ENCODE measurements at regions not wholly inside any gene's neighbourhood (a gene's known extent, or its start where the extent isn't known, plus 50 kb on each side); places are given as distances from the start of the nearest gene placed in this dataset.

DNA sequence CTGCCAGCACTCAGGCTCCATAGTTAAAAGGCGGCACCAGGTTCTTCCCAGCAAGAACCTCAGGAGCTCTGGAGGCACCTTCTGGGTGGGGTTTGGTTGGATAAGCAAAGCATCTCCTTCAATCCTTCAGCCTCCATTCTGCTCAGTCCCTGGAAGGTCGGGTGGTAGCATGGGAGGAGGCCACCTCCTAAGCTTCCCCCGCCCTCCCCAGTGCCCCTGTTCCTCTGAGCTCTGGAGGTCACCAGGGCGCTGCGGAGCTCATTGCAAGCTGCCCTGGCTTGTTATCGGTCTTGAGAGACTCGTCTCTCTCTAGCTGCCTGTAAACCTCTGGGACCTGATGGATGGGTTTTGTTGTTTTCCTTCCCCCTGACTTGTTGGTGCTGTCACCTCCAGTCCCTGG is 124.8 kb downstream of the RPLP1 start:
- DNase-seq, result no peak

DNA sequence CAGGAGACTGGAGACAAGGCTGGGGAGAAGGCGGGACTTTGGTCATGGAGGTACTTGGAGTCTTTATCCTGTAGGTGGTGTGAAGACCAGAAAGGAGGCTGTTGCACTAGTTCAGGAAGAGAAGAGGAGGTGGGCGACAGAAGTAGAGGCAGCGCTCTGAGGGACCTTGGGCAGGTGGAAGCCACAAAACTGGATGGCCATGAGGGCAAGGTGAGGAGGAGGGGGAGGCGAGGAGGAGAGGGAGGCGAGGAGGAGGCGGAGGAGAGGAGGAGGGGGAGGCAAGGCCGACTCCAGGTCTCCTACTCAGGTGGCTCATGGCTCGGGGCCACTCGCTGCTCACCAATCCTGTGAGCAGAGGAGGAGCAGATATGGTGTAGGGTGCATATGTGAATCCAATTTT is 125.6 kb downstream of the RPLP1 start:
- DNase-seq, result no peak

DNA sequence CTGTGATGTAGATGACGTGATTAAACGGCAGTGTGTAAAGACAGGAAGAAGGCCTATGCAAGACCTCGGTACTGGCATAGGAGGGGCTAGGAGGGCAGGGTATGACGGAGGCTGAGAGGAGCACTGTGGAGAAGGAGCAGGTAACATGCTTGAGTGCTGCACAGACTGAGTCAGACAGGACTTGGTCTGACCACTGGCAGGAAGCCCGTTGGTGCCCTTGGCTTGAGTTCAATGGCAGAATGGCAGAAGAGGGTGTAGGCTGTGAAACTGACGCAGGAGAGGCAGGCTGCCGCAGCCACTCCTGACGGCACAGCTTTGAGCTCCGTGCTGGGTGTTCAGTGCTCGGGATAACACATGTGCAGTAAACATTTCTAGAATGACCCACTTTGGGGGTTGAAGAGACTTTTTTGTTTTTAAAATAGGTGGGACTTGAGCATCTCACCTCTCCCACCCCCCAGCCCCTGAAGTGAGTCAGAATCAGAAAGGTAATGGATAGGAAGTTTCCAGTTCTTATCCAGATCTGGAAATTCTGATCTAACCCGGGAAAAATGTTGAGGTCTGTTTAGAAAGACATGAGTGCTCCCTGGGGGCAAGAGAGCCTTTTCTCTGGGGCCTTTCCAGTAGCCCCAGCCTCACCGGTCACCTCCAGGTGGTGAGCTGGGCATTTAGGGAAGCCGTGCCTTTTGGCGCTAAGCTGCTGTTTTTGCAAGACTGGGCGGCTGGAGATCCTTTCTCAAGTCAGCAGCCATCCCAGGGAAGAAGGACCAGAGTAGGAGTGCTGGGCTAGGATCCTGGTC is 126.4 kb downstream of the RPLP1 start:
- DNase-seq, result peak; percentile 57

DNA sequence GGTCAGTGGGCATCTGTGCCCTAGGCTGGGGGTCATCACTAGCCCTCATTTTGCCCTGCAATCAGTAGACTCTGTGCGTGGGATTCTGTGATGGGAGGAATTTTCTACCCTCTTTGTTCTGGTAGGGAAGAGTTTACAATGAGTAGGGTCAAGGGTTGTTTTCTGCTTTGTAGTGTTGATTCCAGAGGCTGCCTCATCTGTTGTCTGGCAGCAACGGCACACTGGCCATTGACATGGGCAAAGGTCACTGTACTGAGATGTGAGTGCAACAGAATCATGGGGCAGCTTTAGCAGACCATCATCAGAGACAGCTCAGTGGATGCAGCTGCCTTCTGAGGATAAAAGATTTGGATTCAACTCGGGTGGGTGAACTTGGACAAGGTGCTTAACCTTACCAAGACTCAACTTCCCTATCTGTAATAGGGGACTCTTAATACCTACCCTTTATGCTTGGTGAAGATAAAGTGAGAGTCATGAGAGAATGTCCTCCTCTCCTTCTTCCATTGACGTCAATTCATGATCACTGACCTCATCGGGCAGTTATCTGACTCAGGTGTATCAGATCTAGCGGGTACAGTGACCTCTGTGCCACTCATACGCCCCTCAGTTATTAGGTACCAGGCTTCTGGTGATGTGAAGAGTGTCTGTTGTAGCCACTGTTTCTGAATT is 127.5 kb downstream of the RPLP1 start:
- DNase-seq, result no peak

DNA sequence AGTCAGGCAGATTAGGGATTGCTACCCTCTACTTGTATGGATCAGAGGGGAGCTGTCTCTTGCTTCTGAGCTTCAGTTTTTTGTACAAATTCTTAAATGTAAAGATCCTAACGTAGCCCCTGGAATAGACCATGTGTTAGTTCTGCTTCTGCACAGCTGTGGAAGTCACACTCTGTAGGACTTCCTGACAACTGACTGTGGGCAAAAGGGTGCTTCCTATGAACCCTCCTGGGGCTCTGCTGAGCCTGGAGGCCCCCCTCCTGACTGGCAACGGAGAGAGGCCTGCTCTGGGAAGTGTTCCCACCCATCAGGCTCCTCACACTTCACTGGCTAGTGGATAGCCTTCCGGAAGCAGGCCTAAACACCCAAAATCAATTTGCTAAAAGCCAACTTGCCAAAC is 131.0 kb downstream of the RPLP1 start:
- DNase-seq, result no peak

DNA sequence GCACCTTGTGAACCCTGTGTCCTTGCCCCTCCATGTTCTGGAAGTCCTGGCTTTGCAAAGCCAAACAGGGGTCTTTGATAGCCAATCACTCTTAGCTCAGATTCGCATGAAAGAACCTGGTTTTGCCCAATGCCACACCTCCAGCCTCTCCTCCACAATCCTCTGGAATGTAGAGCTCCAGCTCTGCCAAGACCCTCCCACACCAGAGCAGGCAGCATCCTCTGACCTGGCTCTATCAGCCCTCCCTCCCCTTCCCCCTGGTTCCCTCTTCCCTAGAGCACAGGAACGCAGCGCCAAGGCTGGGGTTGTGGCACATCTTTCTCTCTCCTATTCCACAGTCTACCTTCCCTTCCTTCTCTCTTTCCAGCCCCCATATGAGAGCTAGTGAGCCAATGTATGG is 133.3 kb downstream of the RPLP1 start:
- DNase-seq, result no peak

DNA sequence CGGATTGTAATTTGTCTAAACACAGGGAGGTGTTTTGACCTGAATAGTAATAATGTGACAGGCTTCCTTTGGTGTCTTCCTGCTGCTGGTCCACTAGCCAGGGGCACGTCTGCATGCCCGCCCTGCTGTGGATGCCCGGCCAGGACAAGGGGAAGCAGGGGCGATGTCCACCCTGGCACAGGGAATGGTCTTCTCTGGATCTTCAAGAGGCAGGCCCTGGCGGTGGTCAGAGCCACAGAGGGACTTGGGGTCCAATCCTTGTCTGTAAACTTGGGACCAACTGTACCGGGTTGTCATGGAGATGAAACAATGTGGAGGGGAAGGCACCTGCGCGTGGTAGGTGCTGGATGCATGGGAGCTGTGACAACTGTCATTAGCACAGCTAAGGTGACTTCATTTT is 134.1 kb downstream of the RPLP1 start:
- DNase-seq, result no peak

DNA sequence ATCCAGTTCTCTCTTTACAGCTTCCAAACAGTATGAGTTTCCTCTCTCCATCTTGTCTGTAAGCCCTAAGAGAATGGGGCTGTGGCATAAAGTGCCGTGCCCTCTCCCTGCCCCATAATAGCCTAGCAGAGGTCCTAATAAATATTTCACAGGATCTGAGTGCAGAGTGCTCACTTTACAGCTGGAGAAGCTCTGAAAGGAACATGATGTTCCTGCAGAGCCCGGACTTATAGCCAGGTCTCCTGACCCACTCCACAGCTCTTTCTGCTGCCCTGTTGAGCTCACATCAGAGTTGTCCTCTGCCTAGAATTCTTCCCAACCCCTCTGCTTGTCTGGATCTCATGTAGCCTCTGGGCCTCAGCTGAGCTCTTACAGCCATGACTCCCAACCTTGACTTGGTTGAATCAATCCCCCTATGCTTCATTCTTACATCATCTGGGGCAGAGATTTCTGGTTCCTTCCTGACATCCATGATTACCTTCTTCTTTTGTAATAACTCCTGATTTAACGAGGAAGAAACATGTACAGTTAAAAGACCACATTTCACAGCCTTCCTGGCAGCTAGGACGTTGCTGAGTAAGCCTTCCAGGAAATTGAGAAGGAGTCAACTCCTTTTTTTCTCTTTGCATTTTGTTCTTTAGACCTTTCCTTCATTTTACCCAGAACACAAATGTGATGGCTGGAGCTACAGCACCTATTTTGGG is 135.3 kb downstream of the RPLP1 start:
- no peak for DNase-seq

DNA sequence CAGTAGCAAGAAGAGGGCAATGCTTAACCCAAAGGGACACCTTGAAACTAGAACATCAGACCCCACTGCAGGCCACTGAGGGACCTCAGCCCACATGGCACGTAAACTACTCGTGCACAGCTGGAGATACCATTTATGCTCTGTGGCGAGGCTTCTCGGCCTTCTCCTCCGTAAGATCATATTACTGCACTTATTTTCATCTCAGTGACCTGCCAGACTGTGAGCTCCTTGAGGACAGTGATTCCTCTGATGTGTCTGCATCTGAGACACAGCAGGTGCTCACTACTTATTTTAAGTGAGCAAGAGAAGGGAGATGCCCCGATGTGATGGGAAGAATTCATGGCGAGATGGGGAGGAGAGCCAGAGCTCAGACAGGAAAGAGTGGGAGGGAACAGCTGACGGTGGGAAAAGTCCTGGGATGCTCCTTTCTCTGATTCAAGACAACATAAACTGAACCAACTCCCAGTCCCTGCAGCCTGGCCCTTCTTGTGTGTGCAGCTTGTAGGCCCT is 137.6 kb downstream of the RPLP1 start:
- no peak for DNase-seq

DNA sequence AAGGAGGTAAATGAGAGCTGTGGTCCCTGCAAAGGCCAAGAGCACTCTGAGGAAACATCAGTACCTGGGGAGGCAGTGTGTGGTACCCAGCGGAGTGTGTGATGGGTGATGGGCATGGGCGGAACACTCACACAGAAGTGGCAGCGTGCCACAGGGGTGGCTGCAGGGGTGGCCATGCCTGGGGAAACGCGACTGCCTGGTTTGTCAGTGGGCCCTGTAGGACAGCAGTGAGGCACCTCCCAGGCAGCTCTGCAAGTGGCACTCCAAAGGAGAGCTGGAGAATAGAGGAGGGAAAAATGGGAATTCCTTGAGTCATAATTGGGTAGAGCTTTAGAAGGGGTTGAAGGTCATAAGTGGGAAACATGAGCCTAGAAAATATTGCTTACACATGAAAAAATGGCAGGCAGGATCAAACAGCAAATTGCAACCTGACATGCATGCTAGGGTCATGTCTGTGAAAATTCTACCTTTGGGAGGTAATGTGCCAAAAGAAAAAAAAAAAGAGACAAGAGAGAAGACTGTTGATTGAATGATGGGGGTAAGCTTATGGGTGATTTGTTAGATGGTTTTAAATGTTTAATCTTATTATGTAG is 138.4 kb downstream of the RPLP1 start:
- no peak for DNase-seq

DNA sequence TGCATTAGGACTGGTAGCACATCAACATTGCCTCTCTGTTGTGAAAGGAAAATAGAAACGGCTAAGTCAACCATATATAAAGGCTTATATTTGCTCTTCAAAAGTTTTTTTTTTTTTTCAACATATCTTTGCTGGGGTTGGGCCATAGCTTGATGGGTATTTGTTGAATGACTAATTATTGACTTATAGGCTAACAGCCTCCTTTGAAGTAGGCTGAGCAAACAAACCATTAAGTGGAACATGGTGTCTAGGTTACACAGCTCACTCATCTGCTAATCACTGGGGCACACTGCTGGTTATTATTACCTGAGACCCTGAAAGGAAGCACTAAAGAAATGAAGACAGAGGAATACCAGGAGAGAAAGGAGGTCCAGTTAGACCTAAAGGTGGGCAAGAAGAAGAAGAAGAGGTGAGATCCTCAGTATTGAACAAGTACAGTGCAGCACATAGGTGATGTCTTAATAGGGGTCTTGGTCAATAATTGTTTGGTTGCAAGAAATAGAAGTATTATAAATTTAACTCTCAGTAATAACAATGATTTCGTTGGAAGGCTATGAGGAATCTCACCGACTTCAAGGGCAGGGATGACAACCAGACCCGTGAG is 139.4 kb downstream of the RPLP1 start:
- DNase-seq, result no peak

DNA sequence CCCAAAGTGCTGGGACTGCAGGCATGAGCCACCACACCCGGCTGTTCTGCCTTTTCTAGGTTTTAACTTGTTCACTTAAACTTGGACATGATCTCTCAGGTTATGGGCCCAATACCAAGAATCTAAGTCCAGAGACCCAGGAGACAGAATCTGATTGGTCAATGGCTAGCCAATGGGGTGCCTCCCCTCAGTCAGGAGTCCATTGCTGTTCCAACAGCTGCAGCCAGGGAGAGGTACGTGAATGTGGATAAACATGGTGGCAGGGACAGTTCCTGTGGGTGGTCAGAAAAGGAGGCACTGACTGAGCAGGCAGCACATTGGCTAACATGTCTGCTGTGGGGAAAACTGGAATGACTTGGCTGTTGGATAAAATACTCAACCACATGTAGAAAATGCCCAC is 140.3 kb downstream of the RPLP1 start:
- no peak for DNase-seq

DNA sequence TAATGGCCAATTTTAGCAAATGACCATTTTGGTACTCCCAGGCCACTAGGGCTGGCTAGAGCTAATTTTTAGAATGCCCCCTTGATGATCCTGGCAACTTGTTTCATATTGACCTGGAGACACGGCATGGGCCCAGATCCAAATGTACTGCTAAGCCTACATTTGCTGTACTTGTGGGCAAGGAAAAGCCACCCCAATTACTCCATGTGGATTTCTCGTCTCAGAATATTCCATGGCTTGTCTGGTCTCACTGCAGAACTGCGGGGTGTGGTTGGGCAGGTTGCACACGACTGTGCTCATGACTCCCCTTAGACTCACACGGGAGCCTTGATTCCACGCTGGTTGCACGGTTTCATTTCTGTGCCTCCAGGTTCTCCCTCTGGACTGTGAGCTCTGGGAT is 140.9 kb downstream of the RPLP1 start:
- no peak for DNase-seq

DNA sequence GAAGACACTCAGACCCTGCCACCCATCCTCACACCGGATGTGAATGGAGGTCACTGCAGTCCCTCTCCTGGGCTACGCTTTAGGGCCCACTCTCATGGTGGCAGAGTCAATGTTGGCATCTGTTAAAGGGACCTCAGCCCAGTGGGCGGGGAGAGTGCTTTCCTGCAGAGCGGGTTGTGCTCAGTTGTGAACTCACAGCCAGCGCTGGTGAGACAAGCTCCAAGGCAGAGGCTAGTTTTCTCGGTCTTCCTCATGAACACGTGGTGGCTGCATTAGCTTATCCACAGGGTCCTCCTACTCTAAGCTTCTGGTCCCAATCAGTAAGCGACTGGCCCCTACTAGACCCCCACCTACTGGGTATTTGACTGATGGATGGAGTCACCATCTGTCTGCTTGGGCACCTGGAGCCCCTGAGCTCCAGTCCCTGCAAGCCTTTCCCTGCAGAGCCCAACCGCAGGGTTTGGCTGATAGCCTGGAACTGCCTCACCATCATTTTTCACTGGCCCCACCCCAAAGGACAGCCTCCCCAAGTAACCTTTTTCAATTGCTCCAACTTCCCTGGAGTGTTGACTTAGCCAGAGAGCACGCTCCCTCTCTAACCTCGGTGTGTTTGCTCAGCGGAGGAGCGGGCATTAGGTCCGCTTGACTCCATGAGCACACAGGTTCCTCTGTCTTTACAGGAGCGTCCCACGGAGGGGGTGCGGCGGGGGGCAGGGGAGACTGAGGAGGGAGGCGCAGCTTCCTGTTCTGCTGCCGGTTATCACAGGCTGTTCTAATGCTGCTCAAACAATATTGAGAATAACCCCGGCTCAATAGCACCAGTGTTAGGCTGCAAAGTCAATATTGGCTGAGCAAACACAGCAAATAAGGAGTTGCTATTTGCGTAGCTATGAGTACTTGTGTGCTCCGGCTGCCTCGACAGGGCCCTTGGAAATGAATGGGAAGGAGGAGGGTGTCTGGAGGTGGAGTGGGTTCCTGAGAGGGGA is 141.7 kb downstream of the RPLP1 start:
- no peak for DNase-seq

DNA sequence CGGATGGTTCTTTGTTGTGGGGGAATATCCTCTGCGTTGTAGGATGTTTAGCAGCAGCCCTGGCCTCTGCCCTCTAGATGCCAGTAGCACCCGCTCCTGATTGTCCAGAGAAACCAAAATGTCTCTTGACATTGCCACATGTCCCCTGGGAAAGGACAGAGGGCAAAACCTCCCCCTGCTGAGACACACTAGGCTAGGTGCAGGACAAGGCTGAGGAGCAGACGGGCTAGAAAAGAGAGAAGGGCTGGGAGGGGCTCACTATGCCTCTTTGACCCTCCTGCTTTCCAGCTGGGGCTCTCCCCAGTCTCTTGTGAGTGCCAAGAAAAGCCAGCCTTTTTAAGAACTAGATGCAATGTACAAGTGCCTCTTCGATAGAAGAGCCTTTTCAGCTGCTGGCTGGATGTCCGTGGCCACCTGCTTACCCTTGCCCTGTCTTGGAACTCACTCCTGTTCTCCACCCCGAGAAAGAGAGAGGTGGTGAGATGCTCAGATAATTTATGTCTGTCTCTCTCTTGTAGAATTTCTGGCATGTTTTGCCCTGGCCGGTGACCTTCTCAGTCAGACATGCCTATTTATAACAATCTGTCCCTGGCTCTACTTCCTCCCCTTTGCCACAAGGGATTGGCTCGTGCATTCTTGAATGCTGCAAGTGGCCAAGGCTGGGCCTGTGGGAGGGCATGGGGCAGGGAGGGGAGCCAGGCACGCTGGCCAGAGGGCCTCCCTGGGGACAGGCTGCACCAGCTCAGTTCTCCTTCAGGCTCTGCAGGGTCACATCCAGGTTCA is 142.6 kb downstream of the RPLP1 start:
- DNase-seq, result no peak

DNA sequence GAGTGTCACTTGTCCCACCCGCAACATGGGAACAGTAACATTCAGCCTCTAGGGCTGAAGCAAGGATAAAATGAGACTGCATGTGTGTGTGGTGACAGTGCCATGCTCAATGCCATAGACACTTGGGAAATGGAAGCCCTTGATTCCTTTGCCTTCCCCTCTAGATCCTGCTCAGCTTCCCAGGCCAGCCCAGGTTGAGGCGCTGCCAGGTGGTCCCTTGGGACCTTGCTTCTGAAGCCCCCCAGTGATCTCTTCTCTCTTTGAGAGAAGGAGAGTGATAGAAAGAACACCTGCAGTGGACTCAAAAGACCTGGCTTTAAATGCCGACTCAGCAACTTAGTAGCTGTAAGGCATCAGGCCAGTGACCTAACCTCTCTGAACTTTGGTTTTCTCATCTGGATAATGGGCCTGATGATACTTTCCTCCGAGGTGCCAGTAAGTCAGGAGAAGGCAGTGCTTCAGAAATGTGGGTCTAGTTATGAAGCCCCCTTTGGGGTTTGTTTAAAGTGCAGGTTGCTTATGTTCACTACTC is 144.5 kb downstream of the RPLP1 start:
- DNase-seq, result no peak

DNA sequence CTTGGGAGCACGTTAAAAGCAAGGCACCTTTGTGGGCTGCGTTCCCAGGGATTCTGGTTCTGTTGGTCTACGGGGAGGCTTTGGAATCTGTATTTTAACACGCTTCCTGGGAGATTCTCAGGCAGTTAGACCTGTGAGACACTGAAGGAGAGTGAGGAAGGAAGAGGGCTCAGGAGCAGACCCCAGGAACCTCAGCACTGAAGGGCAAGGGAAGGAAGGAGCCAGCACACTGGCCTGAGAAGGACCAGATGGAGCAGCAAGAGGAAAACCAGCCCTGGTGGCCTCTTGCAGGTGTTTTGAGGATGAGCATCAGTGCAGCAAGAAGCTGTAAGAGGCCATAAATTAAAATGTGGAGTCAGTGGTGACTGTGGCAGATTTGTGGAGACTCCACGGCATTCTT is 146.7 kb downstream of the RPLP1 start:
- no peak for DNase-seq

DNA sequence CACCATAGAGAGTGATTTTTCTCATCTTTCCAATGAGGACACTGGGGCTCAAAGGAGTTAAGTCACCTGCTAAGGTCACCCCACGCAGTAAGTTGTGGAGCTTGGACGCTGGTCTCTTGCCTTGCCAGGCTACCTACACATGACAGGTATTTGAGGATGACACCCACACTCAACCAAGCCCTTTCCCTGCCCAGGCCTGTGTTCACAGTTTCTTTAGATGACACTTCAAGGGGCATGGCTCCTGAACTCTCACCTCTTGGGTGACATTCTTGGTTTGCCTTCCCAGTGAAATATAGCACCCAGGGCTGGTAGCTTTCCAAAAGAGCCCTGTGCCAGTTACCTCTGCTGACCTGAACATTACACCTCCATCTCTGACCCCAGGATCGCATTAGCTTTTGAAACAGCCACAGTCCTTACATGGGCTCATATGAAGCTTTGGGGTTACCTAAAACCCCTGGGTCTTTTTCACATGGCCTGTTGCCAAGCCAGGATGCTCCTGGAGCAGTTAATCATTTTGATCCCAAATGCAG is 148.0 kb downstream of the RPLP1 start:
- DNase-seq, result no peak

DNA sequence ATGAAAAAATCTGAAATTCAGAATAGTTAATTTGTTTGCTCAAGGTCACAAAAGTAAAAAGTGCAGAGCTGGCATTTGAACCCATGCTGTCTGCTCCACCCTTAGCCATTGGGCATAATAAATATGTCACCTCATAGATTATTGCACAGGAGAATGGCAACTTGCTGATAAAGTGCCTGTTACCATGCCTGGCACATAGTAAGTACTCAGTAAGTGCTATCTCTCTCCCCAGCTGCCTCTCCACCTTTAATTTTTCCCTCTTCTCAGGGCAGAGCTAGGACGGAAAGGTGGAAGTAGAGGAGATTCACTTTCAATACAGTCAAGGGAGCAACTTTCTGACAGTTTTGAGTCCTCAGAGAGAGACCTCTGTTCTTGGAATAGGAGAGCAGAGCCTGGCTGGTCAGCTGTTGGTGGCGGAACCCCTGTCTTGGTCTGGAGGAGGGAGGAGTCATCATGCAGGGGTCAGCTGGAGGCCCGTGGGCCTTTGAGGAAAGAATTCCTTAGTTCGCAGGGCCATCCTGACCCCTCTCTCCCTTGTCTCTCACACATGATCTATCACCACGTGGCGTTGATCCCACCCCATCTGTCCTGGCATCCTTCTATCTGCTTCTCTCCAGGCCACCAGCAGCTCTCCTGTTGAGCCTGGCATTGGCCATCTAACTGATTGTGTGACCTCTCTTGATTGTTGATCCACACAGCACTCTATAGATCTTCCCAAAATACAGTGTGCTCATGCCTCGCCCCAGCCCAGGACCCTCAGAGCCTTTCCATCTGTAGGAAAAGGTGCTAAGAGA is 149.3 kb downstream of the RPLP1 start:
- DNase-seq, result no peak
